ENCODE measurements at regions not wholly inside any gene's neighbourhood (a gene's known extent, or its start where the extent isn't known, plus 50 kb on each side); places are given as distances from the start of the nearest gene placed in this dataset.

- no peak for TF ChIP-seq CTCF (IDR thresholded peaks at IDR 0.05; ENCODE audit: insufficient read depth, low read length, severe bottlenecking)
- FAIRE-seq (no peak), DNase-seq (ENCODE audit: low read depth) (no peak)
- no peak overlapping the region for H3K4me3 ChIP-seq (ENCODE audit: low read depth, low read length)
- no peaks in the 10 kb centered on the region for H3K36me3 ChIP-seq (ENCODE audit: control insufficient read depth, insufficient read depth, low read length)
- no peaks in the 10 kb centered on the region for H3K27me3 ChIP-seq (ENCODE audit: control insufficient read depth, insufficient read depth, low read length)
Observed at GRCh38 chr15:29433507-29434248, 164.1 kb upstream of the NSMCE3 start.

- TF ChIP-seq CTCF (IDR thresholded peaks at IDR 0.05; ENCODE audit: insufficient read depth, low read length, severe bottlenecking), result no peak
- no peak for FAIRE-seq
- H3K36me3 ChIP-seq (ENCODE audit: control insufficient read depth, insufficient read depth, low read length), result no peaks in the 10 kb centered on the region
- no peak overlapping the region for H3K4me3 ChIP-seq (ENCODE audit: low read depth, low read length)
- DNase-seq (ENCODE audit: low read depth), result no peak
- no peaks in the 10 kb centered on the region for H3K27me3 ChIP-seq (ENCODE audit: control insufficient read depth, insufficient read depth, low read length)
Observed at GRCh38 chr15:29433050-29433318, 163.4 kb upstream of the NSMCE3 start.

- DNase-seq (ENCODE audit: low read depth) (no peak), FAIRE-seq (no peak)
- Histone ChIP-seq H3K36me3 (ENCODE audit: control insufficient read depth, insufficient read depth, low read length) (no peaks in the 10 kb centered on the region), H3K27me3 (ENCODE audit: control insufficient read depth, insufficient read depth, low read length) (no peaks in the 10 kb centered on the region), H3K4me3 (ENCODE audit: low read depth, low read length) (no peak overlapping the region)
- TF ChIP-seq CTCF (IDR thresholded peaks at IDR 0.05; ENCODE audit: insufficient read depth, low read length, severe bottlenecking), result no peak
Observed at GRCh38 chr15:29432191-29433049, 162.8 kb upstream of the NSMCE3 start.

- Histone ChIP-seq H3K27me3 (ENCODE audit: control insufficient read depth, insufficient read depth, low read length) (no peaks in the 10 kb centered on the region), H3K4me3 (ENCODE audit: low read depth, low read length) (no peak overlapping the region), H3K36me3 (ENCODE audit: control insufficient read depth, insufficient read depth, low read length) (no peaks in the 10 kb centered on the region)
- no peak for FAIRE-seq
- no peak for TF ChIP-seq CTCF (IDR thresholded peaks at IDR 0.05; ENCODE audit: insufficient read depth, low read length, severe bottlenecking)
- no peak for DNase-seq (ENCODE audit: low read depth)
Observed at GRCh38 chr15:29430831-29431230, 161.2 kb upstream of the NSMCE3 start.

GRCh38 chr15:29430124-29430523 lies 160.5 kb upstream of the NSMCE3 start:
- Histone ChIP-seq H3K27me3 (ENCODE audit: control insufficient read depth, insufficient read depth, low read length) (no peaks in the 10 kb centered on the region), H3K36me3 (ENCODE audit: control insufficient read depth, insufficient read depth, low read length) (no peaks in the 10 kb centered on the region), H3K4me3 (ENCODE audit: low read depth, low read length) (no peak overlapping the region)
- DNase-seq (ENCODE audit: low read depth) (no peak), FAIRE-seq (no peak)
- TF ChIP-seq CTCF (IDR thresholded peaks at IDR 0.05; ENCODE audit: insufficient read depth, low read length, severe bottlenecking), result no peak
